HFFc6 (cell line): ENCODE measurements at regions not wholly inside any gene's neighbourhood (a gene's known extent, or its start where the extent isn't known, plus 50 kb on each side); places are given as distances from the start of the nearest gene placed in this dataset.
A peak's percentile ranks its signal among the peaks of the same experiment; 100 is the strongest.
"Not testable (repeated sequence)": the region's sequence is repeated elsewhere in the genome, so short reads cannot be mapped to it uniquely, and the experiment has no call there.

Source experiments
- DNase-seq: peaks from one replicate; pipeline ENCODE4 v3.0.0-alpha.2; 2018
- H3K27ac Mint-ChIP-seq: 2 replicates; pipeline ENCODE4 v1.8.0; 2020; ENCODE audit warnings: mild to moderate bottlenecking, mixed read lengths
- H3K27me3 Mint-ChIP-seq: 2 replicates; pipeline ENCODE4 v1.8.0; 2021; ENCODE audit warnings: mild to moderate bottlenecking, moderate library complexity, mixed read lengths; ENCODE audit not compliant: insufficient read depth
- H3K36me3 Mint-ChIP-seq: 2 replicates; pipeline ENCODE4 v1.8.0; 2021; ENCODE audit warnings: low read depth, mixed read lengths
- H3K4me1 Mint-ChIP-seq: 2 replicates; pipeline ENCODE4 v1.8.0; 2020; ENCODE audit warnings: low read depth, mixed read lengths
- H3K4me3 Mint-ChIP-seq: 2 replicates; pipeline ENCODE4 v1.8.0; 2020; ENCODE audit warnings: mild to moderate bottlenecking, moderate library complexity, mixed read lengths
- H3K9me3 Mint-ChIP-seq: 2 replicates; pipeline ENCODE4 v1.8.0; 2020; ENCODE audit warnings: mild to moderate bottlenecking, mixed read lengths
- TF ChIP-seq, protein P1 (sequence below): fragments of 200-600 bp; sonication (generic); IDR thresholded peaks from 2 replicates; pipeline ENCODE4 v1.5.0; 2021; ENCODE audit warnings: antibody characterized with exemption, mild to moderate bottlenecking

DNA sequence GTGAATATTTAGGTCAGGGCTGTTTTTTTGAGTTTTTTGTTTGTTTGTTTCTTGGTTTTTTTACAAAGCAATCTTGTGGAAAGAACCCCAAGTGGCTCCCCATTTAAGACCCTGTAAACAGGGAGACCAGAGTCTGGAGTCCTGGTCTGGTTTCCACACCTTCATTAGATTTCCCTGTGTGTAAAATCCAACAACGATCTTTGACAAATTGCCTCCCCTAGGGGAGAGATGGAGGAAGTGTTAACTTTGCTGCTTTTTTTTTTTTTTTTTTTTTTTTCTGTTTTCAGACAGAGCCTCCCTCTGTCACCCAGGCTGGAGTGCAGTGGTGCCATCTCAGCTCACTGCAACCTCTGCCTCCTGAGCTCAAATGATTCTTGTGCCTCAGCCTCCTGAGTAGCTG, 77.4 kb downstream of the ART5 start:
- peaks cover 29% of the 10 kb centered on the region for H3K27me3 Mint-ChIP-seq
- H3K27ac Mint-ChIP-seq, H3K4me1 Mint-ChIP-seq, DNase-seq, H3K9me3 Mint-ChIP-seq, H3K4me3 Mint-ChIP-seq, H3K36me3 Mint-ChIP-seq: not testable (repeated sequence)
- TF ChIP-seq, protein P1, sequence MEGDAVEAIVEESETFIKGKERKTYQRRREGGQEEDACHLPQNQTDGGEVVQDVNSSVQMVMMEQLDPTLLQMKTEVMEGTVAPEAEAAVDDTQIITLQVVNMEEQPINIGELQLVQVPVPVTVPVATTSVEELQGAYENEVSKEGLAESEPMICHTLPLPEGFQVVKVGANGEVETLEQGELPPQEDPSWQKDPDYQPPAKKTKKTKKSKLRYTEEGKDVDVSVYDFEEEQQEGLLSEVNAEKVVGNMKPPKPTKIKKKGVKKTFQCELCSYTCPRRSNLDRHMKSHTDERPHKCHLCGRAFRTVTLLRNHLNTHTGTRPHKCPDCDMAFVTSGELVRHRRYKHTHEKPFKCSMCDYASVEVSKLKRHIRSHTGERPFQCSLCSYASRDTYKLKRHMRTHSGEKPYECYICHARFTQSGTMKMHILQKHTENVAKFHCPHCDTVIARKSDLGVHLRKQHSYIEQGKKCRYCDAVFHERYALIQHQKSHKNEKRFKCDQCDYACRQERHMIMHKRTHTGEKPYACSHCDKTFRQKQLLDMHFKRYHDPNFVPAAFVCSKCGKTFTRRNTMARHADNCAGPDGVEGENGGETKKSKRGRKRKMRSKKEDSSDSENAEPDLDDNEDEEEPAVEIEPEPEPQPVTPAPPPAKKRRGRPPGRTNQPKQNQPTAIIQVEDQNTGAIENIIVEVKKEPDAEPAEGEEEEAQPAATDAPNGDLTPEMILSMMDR: peak; percentile 48

DNA sequence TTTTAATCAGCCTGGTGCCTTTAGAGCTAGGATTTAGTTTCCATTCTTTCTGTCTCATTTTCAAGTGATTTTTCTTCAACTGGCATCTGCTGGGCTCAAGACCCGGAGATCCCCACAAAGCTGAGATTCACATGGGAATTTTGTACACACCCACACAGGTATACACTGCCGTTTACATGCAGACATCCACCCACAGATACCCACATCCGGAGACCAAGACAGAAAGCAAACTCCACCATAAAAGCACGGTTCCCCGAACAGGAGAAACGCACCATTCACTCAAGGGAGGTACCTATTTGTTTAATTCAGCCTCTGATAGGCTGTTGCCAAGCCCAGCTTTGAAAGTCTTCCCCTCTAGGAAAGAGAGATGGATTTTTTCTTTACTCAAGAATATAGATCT, 87.2 kb downstream of the ART5 start:
- not testable (repeated sequence) for H3K36me3 Mint-ChIP-seq, H3K4me3 Mint-ChIP-seq, H3K9me3 Mint-ChIP-seq, H3K27ac Mint-ChIP-seq, DNase-seq, H3K4me1 Mint-ChIP-seq
- H3K27me3 Mint-ChIP-seq: peaks cover 11% of the 10 kb centered on the region

DNA sequence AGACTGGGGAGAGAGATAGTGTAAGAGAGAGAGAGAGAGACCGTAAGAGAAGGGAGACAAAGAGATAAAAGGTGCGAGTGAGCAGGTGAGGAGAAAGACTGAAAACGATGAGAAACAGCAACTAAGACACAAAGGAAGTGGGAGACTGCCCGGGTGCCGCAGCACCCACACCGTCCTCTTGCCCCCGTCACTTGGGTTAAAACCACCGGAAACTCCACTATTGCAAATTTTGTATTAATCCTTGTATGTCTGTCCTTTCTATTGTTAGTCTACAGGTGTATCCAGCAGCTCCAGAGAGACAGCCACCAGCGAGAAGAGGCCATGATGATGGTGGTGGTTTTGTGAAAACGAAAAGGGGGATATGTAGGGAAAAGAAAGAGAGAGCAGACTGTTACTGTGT, 96.8 kb downstream of the ART5 start:
- H3K27ac Mint-ChIP-seq, H3K4me3 Mint-ChIP-seq, DNase-seq, H3K9me3 Mint-ChIP-seq, H3K4me1 Mint-ChIP-seq, H3K36me3 Mint-ChIP-seq: not testable (repeated sequence)
- peaks cover 30% of the 10 kb centered on the region for H3K27me3 Mint-ChIP-seq

DNA sequence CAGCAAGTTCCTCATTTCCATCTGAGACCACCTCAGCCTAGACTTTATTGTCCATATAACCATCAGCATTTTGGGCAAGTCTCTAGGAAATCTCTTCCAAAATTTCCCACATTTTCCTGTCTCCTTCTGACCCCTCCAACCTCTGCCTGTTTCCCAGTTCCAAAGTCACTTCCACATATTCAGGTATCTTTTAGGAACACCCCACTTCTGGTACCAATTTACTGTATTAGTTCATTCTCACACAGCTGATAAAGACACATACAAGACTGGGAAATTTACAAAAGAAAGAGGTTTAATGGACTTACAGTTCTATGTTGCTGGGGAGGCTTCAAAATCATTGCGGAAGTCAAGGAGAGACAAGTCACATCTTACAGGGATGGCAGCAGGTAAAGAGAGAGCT, 103.6 kb downstream of the ART5 start:
- not testable (repeated sequence) for DNase-seq, H3K36me3 Mint-ChIP-seq, H3K4me3 Mint-ChIP-seq, H3K27ac Mint-ChIP-seq, H3K4me1 Mint-ChIP-seq, H3K9me3 Mint-ChIP-seq, H3K27me3 Mint-ChIP-seq

DNA sequence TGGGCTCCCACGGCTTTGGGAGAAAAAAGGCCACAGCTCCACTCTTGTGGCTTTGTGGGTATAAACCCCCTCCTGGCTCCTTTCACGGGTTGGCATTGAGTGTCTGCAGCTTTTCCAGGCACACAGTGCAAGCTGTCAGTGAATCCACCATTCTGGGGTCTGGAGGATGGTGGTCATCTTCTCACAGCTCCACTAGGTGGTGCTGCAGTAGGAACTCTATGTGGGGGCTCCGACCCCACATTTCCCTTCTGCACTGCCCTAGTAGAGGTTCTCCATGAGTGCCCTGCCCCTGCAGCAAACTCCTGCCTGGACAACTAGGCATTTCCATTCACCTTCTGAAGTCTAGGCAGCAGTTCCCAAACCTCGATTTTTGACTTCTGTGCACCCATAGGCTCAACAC, 104.5 kb downstream of the ART5 start:
- not testable (repeated sequence) for H3K4me1 Mint-ChIP-seq, H3K27ac Mint-ChIP-seq, H3K4me3 Mint-ChIP-seq, H3K9me3 Mint-ChIP-seq, H3K36me3 Mint-ChIP-seq, DNase-seq, H3K27me3 Mint-ChIP-seq

DNA sequence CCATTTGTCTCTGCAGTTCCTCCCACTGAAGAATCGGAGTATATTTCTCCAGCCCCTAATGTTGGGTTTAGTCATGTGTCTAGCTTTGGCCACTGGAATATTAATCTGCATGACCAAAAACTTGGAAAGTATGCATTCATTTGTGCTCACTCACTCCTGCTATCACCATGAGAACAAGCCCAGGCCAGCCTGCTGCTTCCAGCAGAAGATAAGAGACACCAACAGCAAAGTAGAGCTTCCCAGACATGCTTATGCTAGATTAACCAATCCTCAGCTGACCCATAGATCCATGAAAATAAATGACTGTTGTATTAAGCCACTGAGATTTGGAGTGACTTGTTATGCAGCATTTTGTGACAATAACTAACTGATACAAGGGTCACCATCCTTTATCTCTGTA, 108.8 kb downstream of the ART5 start:
- H3K4me1 Mint-ChIP-seq, H3K9me3 Mint-ChIP-seq, DNase-seq, H3K4me3 Mint-ChIP-seq, H3K36me3 Mint-ChIP-seq, H3K27ac Mint-ChIP-seq: not testable (repeated sequence)
- H3K27me3 Mint-ChIP-seq: peaks cover 10% of the 10 kb centered on the region

DNA sequence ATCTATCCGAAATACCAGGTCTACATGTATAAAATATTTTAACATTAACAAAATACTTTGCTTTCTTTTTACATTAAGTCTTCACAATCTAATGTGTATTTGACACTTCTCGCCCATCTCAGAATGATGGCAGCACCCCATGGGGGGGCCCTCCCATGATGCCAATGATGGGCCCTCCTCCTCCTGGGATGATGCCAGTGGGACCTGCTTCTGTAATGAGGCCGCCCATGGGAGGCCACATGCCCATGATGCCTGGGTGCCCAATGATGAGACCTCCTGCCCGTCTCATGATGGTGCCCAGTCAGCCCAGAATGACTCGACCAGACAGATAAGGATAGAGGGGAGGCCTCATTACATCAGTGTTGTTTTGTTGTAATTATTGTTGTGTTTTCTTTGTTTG, 110.5 kb downstream of the ART5 start:
- not testable (repeated sequence) for H3K9me3 Mint-ChIP-seq, H3K4me1 Mint-ChIP-seq, H3K4me3 Mint-ChIP-seq, H3K27ac Mint-ChIP-seq, H3K36me3 Mint-ChIP-seq, DNase-seq
- peaks cover 12% of the 10 kb centered on the region for H3K27me3 Mint-ChIP-seq

DNA sequence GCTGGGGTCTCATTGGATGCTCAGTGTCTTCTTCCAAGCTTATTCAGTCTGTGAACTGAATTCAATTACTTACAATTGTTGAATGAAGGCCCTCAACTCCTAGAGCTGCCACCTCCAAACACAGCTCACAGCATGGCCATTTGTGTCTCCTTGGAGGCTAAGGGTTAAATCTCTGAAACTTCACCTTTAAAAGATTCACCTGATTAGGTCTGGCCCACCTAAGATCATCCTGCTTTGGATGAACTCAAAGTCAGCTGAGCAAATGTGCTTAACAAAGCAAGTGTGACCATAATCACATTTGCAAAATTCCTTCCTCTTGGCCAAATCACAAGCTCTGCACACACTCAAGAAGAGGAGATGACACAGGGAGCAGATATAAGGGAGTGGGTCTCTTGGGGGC, 118.2 kb downstream of the ART5 start:
- H3K36me3 Mint-ChIP-seq, H3K4me1 Mint-ChIP-seq, H3K27ac Mint-ChIP-seq, DNase-seq, H3K4me3 Mint-ChIP-seq: not testable (repeated sequence)
- Mint-ChIP-seq H3K27me3 (peaks cover 10% of the 10 kb centered on the region), H3K9me3 (peaks cover 21% of the 10 kb centered on the region)

DNA sequence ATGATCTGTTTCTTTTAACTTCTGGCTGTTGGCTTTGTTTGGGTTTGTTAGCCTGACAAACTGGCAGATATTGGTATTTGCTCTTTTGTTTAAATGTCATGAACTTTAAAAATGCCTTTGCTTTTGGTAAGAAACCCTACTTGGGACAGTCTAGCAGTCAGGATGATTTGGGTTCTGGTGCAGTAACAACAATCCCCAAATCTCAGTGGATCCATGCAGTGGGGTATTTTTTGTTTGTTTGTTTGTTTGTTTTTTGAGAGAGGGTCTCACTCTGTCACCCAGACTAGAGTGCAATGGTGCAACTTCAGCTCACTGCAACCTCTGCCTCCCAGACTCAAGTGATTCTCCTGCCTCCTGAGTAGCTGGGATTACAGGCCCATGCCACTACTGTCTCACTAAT, 120.9 kb downstream of the ART5 start:
- peaks cover 21% of the 10 kb centered on the region for H3K9me3 Mint-ChIP-seq
- not testable (repeated sequence) for H3K4me1 Mint-ChIP-seq, H3K27ac Mint-ChIP-seq, DNase-seq, H3K4me3 Mint-ChIP-seq, H3K27me3 Mint-ChIP-seq, H3K36me3 Mint-ChIP-seq

DNA sequence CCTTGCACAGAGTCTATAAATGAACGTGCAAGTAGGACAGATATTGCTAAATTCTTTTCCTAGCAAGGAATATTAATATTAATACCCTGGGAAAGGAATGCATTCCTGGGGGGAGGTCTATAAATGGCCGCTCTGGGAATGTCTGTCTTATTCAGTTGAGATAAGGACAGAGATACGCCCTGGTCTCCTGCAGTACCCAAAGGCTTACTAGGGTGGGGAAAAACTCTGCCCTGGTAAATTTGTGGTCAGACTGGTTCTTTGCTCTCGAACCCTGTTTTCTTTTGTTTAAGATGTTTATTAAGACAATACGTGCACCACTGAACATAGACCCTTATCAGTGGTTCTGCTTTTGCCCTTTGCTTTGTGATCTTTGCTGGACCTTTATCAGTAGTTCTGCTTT, 122.0 kb downstream of the ART5 start:
- not testable (repeated sequence) for H3K4me1 Mint-ChIP-seq, H3K4me3 Mint-ChIP-seq, H3K36me3 Mint-ChIP-seq, H3K27ac Mint-ChIP-seq, DNase-seq
- H3K27me3 Mint-ChIP-seq: peaks cover 12% of the 10 kb centered on the region
- peaks cover 15% of the 10 kb centered on the region for H3K9me3 Mint-ChIP-seq

DNA sequence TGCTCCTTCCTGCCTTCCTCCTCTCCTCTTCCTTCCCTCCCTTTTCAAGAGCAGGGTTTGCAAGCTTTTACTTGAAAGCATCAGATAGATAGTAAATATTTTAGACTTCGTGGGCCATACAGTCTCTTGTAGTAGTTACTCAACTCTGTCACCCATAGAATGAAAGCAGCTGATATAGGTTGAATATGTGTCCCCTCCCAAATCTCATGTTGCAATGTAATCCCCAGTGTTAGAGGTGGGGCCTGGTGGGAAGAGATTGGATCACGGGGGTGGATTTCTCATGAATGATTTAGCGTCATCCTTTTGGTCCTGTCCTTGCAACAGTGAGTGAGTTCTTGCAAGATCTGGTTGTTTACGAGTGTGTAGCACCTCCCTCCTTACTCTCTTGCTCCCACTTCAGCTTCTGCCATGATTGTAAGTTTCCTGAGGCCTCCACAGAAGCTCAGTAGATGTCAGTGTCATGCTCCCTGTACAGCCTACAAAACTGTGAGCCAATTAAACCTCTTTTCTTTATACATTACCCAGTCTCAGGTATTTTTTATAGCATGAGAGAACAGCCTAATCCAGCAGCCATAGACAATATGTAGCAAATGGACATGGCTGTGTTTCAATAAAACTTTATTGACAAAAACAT, 124.7 kb downstream of the ART5 start:
- not testable (repeated sequence) for H3K27ac Mint-ChIP-seq, DNase-seq, H3K4me3 Mint-ChIP-seq, H3K4me1 Mint-ChIP-seq, H3K36me3 Mint-ChIP-seq
- Mint-ChIP-seq H3K9me3 (peaks cover 15% of the 10 kb centered on the region), H3K27me3 (peaks cover 16% of the 10 kb centered on the region; the same call in 1 of the 2 replicates)

DNA sequence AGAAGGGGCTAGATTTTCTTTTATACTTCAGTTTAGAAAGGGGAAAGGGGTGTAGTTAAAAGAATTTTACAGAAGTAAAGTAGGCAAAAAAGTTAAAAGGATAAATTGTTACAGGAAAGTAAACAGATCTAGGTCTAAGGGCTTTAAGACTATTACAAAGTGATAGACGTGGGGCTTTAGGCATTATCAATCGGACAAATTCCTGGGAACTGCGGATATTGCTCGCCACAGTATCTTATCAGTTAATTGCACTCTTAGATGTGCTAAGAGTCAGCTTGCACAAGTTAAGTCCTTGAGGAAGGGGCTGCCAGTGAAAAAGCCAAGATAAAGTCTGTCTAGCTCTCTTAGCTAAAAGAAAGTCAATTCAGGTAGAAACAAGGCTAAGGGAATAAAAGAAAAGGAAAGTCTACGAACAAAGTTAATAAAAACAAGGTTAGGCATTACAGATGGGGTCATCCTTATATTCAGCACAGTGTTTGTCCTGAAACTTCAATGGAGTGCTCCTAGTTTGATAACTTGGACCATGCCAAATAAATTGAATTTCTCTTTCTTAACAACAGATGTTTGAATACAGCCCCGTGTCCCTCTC, 125.4 kb downstream of the ART5 start:
- H3K4me1 Mint-ChIP-seq, H3K4me3 Mint-ChIP-seq, H3K27ac Mint-ChIP-seq, DNase-seq, H3K36me3 Mint-ChIP-seq: not testable (repeated sequence)
- Mint-ChIP-seq H3K27me3 (peaks cover 18% of the 10 kb centered on the region; the same call in 1 of the 2 replicates), H3K9me3 (peaks cover 15% of the 10 kb centered on the region)

DNA sequence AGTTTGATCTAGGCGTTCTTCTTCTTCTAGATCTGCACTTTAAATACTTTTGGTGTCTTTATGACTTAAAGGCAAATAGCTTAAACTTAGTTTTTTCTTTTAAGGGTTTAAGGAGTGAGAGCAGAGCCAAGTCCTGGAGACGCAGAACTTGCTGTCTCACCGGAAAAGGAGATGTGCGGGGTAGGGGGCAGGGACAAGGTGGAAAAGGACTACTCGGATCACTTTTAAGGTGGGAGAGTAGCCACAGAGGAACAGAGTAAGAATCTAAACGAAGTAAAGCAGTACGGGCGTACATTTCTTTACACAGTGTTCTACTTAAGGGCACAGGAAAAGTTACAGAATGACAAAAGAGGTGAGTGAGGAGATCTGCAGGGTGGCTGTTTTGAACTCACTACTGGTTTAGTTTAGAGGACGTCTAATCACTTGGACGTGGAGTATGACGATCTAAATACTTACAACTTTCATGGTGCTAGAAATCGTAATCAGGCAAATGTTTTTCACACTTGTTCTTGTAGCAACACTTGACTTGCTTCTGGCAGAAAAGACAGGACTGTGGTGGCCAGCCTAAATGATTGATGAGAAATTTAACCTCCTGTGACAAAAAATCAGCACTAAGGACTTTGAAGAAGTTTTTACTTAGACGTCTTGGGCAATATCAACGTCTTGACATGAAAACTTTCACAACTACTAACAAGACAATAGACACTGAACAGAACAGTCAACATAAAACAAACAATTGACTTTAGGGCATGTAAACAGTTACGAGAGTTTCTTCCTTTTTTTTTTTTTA, 127.0 kb downstream of the ART5 start:
- H3K4me1 Mint-ChIP-seq: not testable (repeated sequence)

More for the DNA sequence above, 127.0 kb downstream of the ART5 start:
- not testable (repeated sequence) for H3K36me3 Mint-ChIP-seq, DNase-seq, H3K27ac Mint-ChIP-seq, H3K9me3 Mint-ChIP-seq, H3K4me3 Mint-ChIP-seq
- peaks cover 26% of the 10 kb centered on the region for H3K27me3 Mint-ChIP-seq
